Uterus (tissue), 2 donors: ENCODE measurements at regions not wholly inside any gene's neighbourhood (a gene's known extent, or its start where the extent isn't known, plus 50 kb on each side); places are given as distances from the start of the nearest gene placed in this dataset.

Source experiments
- CTCF ChIP-seq, 4 experiments: fragments of 200-600 bp in 2 of 4; fragments of 450-650 bp in 2 of 4; sonication (generic) in 2 of 4; IDR thresholded peaks; one replicate each; pipeline ENCODE4 v1.5.1; 2016 to 2019; ENCODE audit warnings: antibody characterized with exemption in 4 of 4, mild to moderate bottlenecking in 2 of 4, moderate library complexity in 1 of 4
- POLR2A ChIP-seq, 2 donors: fragments of 450-650 bp; IDR thresholded peaks; one replicate each; pipeline ENCODE4 v1.6.1; 2016; ENCODE audit warnings: antibody characterized with exemption in 2 of 2, mild to moderate bottlenecking in 1 of 2, moderate library complexity in 1 of 2

DNA sequence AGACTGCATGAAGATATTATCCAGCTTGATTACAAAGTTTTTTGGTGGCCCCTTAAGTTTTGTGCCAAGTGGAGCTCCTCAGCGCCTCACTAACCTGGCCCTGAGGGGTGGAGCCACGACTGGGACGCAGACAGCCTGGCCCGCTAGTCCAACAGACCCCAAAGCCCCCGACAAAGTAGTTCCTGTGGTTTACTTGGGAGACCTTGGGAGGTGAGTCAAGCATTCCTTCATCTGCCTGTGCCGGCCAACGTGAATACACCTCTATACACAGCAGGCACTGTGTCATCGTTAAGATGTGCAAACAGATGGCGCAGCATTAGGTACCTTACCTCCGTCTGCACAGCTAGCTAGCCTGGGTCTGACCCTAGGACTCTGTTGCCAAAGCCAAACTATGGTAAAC, 55.0 kb upstream of the LAMA1 start:
- TF ChIP-seq POLR2A (IDR thresholded peaks at IDR 0.05) (no peak), CTCF (IDR thresholded peaks at IDR 0.05) (no peak)
